ENCODE measurements at regions not wholly inside any gene's neighbourhood (a gene's known extent, or its start where the extent isn't known, plus 50 kb on each side); places are given as distances from the start of the nearest gene placed in this dataset.

DNA sequence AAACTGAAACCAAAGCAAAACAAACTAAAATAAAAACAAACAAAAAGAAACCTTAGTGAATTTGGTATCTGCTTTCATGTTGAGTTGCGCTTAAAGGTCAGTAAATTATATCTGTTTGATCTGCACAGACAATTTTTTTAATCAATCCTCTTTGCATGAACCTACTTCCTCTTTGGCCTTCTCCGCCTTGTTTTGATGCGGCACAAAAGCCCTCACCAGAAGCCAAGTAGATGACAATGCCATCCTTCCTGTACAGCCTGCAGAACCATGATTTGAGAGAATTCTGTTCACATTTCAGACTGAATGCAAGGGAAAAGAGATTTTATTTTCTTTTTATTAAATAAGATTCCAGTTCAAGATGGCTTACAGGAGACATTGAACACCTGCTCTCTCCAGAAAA lies 473.6 kb upstream of the FTMT start:
- Histone ChIP-seq H3K27me3 (ENCODE audit: control insufficient read depth in 3 of 3, insufficient read depth in 3 of 3, low read length in 3 of 3) (no peaks in the 10 kb centered on the region), H3K4me3 (ENCODE audit: low read depth in 1 of 3, low read length in 3 of 3) (no peak overlapping the region), H3K4me1 (ENCODE audit: control insufficient read depth in 3 of 3, insufficient read depth in 2 of 3, low read depth in 1 of 3, low read length in 2 of 3) (no peaks in the 10 kb centered on the region), H3K36me3 (ENCODE audit: control insufficient read depth in 3 of 3, insufficient read depth in 2 of 3, low read depth in 1 of 3, low read length in 3 of 3) (no peaks in the 10 kb centered on the region), H3K9me3 (ENCODE audit: control insufficient read depth in 2 of 2, insufficient read depth in 1 of 2, low read depth in 1 of 2, low read length in 1 of 2) (no peaks in the 10 kb centered on the region), H3K27ac (ENCODE audit: low read depth in 1 of 3, low read length in 2 of 3) (no peak overlapping the region)
- DNase-seq (no peak), FAIRE-seq (no peak)
- 74 to 80% (median 77%) methylated on average over 3 of the region's 3 CpGs for WGBS, 3 donors

DNA sequence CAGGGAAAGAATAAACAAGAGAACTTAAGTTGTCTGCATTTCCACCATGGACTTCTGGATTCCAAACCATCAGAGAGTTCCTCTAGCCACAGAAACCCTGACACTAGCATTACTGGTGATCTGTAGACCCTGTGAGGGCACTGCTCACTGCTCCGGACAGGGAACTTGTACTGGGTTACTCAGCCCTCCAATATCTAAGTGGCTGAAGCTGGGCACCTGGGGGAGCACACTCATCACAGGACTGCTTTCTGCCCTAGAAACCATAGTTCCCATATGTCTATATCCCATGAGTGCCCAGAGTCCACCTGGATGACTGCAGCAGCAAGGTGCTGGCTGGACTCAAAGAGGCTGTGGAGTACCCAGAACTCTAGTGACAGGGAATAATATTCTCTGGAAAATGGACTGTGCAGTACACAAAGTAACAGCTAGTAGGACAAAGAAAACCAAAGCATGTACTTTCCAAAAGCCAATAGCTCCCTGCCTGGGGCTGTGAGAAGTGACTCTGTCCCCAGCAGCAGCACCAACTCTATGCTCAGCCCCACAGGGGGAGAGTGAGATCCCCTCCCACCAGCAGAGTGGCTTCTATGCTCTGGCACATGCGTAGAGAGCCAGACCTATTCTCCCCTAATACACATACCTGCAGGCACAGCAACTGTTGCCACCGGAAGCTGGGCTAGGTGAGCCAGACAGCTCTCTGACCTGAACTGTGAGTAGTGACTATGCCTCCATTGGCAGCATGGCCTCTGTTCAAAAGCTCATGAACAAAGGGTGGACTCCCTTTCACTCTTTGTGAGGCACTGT lies 472.9 kb upstream of the FTMT start:
- Histone ChIP-seq H3K4me3 (ENCODE audit: low read depth in 1 of 3, low read length in 3 of 3) (no peak overlapping the region), H3K4me1 (ENCODE audit: control insufficient read depth in 3 of 3, insufficient read depth in 2 of 3, low read depth in 1 of 3, low read length in 2 of 3) (no peaks in the 10 kb centered on the region), H3K27ac (ENCODE audit: low read depth in 1 of 3, low read length in 2 of 3) (no peak overlapping the region), H3K27me3 (ENCODE audit: control insufficient read depth in 3 of 3, insufficient read depth in 3 of 3, low read length in 3 of 3) (no peaks in the 10 kb centered on the region), H3K36me3 (ENCODE audit: control insufficient read depth in 3 of 3, insufficient read depth in 2 of 3, low read depth in 1 of 3, low read length in 3 of 3) (no peaks in the 10 kb centered on the region), H3K9me3 (ENCODE audit: control insufficient read depth in 2 of 2, insufficient read depth in 1 of 2, low read depth in 1 of 2, low read length in 1 of 2) (no peaks in the 10 kb centered on the region)
- WGBS, 3 donors, result 81 to 86% (median 82%) methylated on average over 3 of the region's 3 CpGs
- FAIRE-seq (no peak), DNase-seq (no peak)

DNA sequence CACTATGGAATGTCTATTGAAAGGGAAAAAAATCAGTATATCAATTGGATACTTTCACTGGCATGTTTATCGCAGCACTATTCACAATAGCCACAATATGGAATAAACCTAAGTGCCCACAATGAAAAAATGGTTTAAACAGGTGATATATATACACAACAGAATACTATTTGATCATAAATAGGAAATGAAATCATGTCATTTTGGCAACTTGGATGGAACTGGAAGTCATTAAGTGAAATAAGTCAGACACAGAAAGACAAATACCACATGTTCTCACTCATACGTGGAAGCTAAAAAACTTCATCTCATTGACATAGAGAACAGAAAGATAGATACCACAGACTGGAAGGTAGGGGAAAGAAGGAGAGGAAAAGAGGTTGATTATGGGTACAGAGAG lies 471.6 kb upstream of the FTMT start:
- H3K36me3 ChIP-seq (ENCODE audit: control insufficient read depth in 3 of 3, insufficient read depth in 2 of 3, low read depth in 1 of 3, low read length in 3 of 3), result no peaks in the 10 kb centered on the region
- H3K9me3 ChIP-seq (ENCODE audit: control insufficient read depth in 2 of 2, insufficient read depth in 1 of 2, low read depth in 1 of 2, low read length in 1 of 2), result no peaks in the 10 kb centered on the region
- no peak for DNase-seq
- H3K4me3 ChIP-seq (ENCODE audit: low read depth in 1 of 3, low read length in 3 of 3), result no peak overlapping the region
- H3K27me3 ChIP-seq (ENCODE audit: control insufficient read depth in 3 of 3, insufficient read depth in 3 of 3, low read length in 3 of 3), result no peaks in the 10 kb centered on the region
- no peak overlapping the region for H3K27ac ChIP-seq (ENCODE audit: low read depth in 1 of 3, low read length in 2 of 3)
- no peak for FAIRE-seq
- no peaks in the 10 kb centered on the region for H3K4me1 ChIP-seq (ENCODE audit: control insufficient read depth in 3 of 3, insufficient read depth in 2 of 3, low read depth in 1 of 3, low read length in 2 of 3)
- 76 to 88% (median 85%) methylated on average over 2 of the region's 2 CpGs for WGBS, 3 donors

DNA sequence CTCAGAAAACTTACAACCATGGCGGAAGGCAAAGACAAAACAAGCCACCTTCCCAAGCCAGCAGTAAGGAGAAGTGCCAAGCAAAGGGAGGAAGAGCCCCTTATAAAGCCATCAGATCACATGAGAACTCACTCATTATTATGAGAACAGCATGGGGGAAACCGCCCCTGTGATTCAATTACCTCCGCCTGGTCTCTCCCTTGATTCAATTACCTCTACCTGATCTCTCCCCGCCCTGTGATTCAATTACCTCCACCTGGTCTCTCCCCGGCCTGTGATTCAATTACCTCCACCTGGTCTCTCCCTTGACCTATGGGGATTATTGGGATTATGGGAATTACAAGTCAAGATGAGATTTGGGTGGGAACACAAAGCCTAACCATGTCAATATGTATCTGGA lies 467.3 kb upstream of the FTMT start:
- H3K36me3 ChIP-seq (ENCODE audit: control insufficient read depth in 3 of 3, insufficient read depth in 2 of 3, low read depth in 1 of 3, low read length in 3 of 3), result no peaks in the 10 kb centered on the region
- no peak overlapping the region for H3K27ac ChIP-seq (ENCODE audit: low read depth in 1 of 3, low read length in 2 of 3)
- H3K4me1 ChIP-seq (ENCODE audit: control insufficient read depth in 3 of 3, insufficient read depth in 2 of 3, low read depth in 1 of 3, low read length in 2 of 3), result no peaks in the 10 kb centered on the region
- H3K27me3 ChIP-seq (ENCODE audit: control insufficient read depth in 3 of 3, insufficient read depth in 3 of 3, low read length in 3 of 3), result no peaks in the 10 kb centered on the region
- DNase-seq, result no peak
- no peak overlapping the region for H3K4me3 ChIP-seq (ENCODE audit: low read depth in 1 of 3, low read length in 3 of 3)
- WGBS, 3 donors, result 60 to 80% (median 65%) methylated on average over 5 of the region's 5 CpGs
- no peaks in the 10 kb centered on the region for H3K9me3 ChIP-seq (ENCODE audit: control insufficient read depth in 2 of 2, insufficient read depth in 1 of 2, low read depth in 1 of 2, low read length in 1 of 2)
- no peak for FAIRE-seq

DNA sequence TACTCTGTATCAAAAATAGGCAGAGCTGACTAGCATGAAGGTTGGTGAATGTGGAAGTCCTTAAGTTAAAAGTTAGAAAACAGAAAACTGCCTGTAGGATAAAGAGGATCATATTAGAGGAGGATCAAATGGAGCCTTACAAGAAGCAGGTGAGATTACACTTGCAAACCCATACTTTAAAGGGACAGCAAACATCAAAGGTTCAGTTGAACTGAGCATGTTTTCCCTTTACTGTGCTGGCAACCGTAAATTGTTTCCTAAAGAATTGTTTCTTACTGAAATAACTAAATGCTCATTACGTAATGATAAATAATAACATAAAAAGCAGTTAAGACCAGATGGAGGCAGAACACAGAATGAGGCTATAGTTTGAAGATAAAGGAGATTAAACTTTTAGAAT lies 465.3 kb upstream of the FTMT start:
- WGBS, 3 donors, result 30 to 55% (median 42%) methylated on average over 2 of the region's 2 CpGs
- no peak overlapping the region for H3K4me3 ChIP-seq (ENCODE audit: low read depth in 1 of 3, low read length in 3 of 3)

DNA sequence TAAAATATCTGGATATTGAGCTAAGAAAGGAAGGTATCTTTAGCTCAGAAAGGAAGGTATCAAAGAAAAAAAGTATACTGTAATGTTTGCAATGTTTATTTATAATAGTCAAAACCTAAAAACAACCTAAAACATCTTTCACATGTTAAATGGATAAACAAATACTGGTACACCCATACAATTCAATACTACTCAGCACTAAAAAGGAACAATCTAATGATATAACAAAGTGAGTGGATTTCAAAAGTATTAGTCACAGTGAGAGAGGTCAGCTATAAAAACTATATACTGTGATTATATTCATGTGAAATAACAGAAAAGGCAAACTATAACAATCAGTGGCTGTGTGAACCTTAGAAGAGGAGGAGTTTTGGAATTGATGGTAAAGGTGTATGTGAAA lies 455.0 kb upstream of the FTMT start:
- Histone ChIP-seq H3K27ac (ENCODE audit: low read depth in 1 of 3, low read length in 2 of 3) (no peak overlapping the region), H3K4me3 (ENCODE audit: low read depth in 1 of 3, low read length in 3 of 3) (no peak overlapping the region), H3K9me3 (ENCODE audit: control insufficient read depth in 2 of 2, insufficient read depth in 1 of 2, low read depth in 1 of 2, low read length in 1 of 2) (no peaks in the 10 kb centered on the region), H3K36me3 (ENCODE audit: control insufficient read depth in 3 of 3, insufficient read depth in 2 of 3, low read depth in 1 of 3, low read length in 3 of 3) (no peaks in the 10 kb centered on the region), H3K27me3 (ENCODE audit: control insufficient read depth in 3 of 3, insufficient read depth in 3 of 3, low read length in 3 of 3) (no peaks in the 10 kb centered on the region), H3K4me1 (ENCODE audit: control insufficient read depth in 3 of 3, insufficient read depth in 2 of 3, low read depth in 1 of 3, low read length in 2 of 3) (no peaks in the 10 kb centered on the region)
- no peak for DNase-seq
- no peak for FAIRE-seq

More for the DNA sequence above, 465.3 kb upstream of the FTMT start:
- FAIRE-seq (no peak), DNase-seq (no peak)
- Histone ChIP-seq H3K4me1 (ENCODE audit: control insufficient read depth in 3 of 3, insufficient read depth in 2 of 3, low read depth in 1 of 3, low read length in 2 of 3) (no peaks in the 10 kb centered on the region), H3K36me3 (ENCODE audit: control insufficient read depth in 3 of 3, insufficient read depth in 2 of 3, low read depth in 1 of 3, low read length in 3 of 3) (no peaks in the 10 kb centered on the region), H3K9me3 (ENCODE audit: control insufficient read depth in 2 of 2, insufficient read depth in 1 of 2, low read depth in 1 of 2, low read length in 1 of 2) (no peaks in the 10 kb centered on the region), H3K27me3 (ENCODE audit: control insufficient read depth in 3 of 3, insufficient read depth in 3 of 3, low read length in 3 of 3) (no peaks in the 10 kb centered on the region), H3K27ac (ENCODE audit: low read depth in 1 of 3, low read length in 2 of 3) (no peak overlapping the region)

DNA sequence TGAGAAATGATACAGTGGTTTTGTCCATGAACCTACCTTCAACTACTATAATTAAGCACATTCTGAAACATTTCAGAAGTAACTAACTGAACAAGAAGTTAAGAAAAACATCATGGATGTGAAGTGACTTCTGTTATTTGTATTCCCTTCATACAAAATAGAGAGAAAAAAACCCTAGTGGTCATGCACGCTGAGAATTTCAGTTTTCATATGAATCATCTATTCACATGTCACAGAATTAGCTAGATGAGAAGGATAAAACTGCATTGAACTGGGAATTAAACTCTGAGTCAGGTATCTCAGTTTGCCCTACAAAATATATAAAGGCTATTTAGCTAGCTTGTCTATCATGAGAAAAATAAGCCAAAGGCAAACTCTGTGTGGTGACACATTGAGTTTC lies 451.8 kb upstream of the FTMT start:
- no peaks in the 10 kb centered on the region for H3K9me3 ChIP-seq (ENCODE audit: control insufficient read depth in 2 of 2, insufficient read depth in 1 of 2, low read depth in 1 of 2, low read length in 1 of 2)
- DNase-seq (no peak), FAIRE-seq (no peak)
- H3K4me1 ChIP-seq (ENCODE audit: control insufficient read depth in 3 of 3, insufficient read depth in 2 of 3, low read depth in 1 of 3, low read length in 2 of 3), result no peaks in the 10 kb centered on the region
- no peaks in the 10 kb centered on the region for H3K36me3 ChIP-seq (ENCODE audit: control insufficient read depth in 3 of 3, insufficient read depth in 2 of 3, low read depth in 1 of 3, low read length in 3 of 3)
- no peak overlapping the region for H3K4me3 ChIP-seq (ENCODE audit: low read depth in 1 of 3, low read length in 3 of 3)
- H3K27ac ChIP-seq (ENCODE audit: low read depth in 1 of 3, low read length in 2 of 3), result no peak overlapping the region
- WGBS, 3 donors, result 57 to 75% (median 67%) methylated on average over 1 of the region's 1 CpG
- H3K27me3 ChIP-seq (ENCODE audit: control insufficient read depth in 3 of 3, insufficient read depth in 3 of 3, low read length in 3 of 3), result no peaks in the 10 kb centered on the region

DNA sequence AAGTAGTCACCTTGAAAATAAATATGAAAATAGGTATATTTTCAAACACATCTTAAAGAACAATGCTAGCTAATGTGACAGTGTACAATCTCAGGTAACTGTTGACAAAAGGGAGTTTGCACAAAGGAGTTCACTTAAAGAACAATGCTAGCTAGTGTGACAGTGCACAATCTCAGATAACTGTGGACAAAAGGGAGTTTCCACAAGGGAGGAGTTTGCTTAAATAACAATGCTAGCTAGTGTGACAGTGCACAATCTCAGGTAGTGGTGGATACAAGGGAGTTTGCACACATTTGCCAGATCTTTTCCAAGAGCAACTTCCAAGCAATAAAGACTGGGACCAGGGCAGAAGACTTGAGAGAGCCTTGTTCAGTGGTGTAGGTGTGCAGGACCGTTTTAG lies 442.9 kb upstream of the FTMT start:
- no peak for DNase-seq
- H3K4me1 ChIP-seq (ENCODE audit: control insufficient read depth in 3 of 3, insufficient read depth in 2 of 3, low read depth in 1 of 3, low read length in 2 of 3), result no peaks in the 10 kb centered on the region
- H3K36me3 ChIP-seq (ENCODE audit: control insufficient read depth in 3 of 3, insufficient read depth in 2 of 3, low read depth in 1 of 3, low read length in 3 of 3), result no peaks in the 10 kb centered on the region
- no peaks in the 10 kb centered on the region for H3K27me3 ChIP-seq (ENCODE audit: control insufficient read depth in 3 of 3, insufficient read depth in 3 of 3, low read length in 3 of 3)
- H3K4me3 ChIP-seq (ENCODE audit: low read depth in 1 of 3, low read length in 3 of 3), result no peak overlapping the region
- no peak for FAIRE-seq
- H3K27ac ChIP-seq (ENCODE audit: low read depth in 1 of 3, low read length in 2 of 3), result no peak overlapping the region
- 50 to 76% (median 54%) methylated on average over 1 of the region's 1 CpG for WGBS, 3 donors
- H3K9me3 ChIP-seq (ENCODE audit: control insufficient read depth in 2 of 2, insufficient read depth in 1 of 2, low read depth in 1 of 2, low read length in 1 of 2), result no peaks in the 10 kb centered on the region

DNA sequence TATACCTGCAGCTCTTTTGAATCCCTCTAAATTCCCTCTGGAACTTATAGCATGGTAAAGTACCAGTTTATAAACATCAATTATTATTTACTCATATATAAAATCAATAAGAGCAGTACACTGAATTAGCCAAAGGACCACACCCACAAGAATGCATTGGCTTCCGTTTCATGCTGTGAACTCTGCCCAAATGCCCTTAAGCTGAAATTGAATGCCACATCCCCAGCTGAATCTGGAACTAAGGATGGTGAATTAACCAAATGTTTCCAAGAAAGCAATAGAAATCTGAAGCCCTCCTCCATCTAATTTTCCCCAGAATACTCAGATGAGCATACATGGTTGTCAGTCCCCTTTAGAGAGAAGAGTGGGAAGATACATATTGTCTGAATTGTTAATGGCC lies 436.4 kb upstream of the FTMT start:
- no peaks in the 10 kb centered on the region for H3K27me3 ChIP-seq (ENCODE audit: control insufficient read depth in 3 of 3, insufficient read depth in 3 of 3, low read length in 3 of 3)
- H3K9me3 ChIP-seq (ENCODE audit: control insufficient read depth in 2 of 2, insufficient read depth in 1 of 2, low read depth in 1 of 2, low read length in 1 of 2), result no peaks in the 10 kb centered on the region
- WGBS, 3 donors, result 11 to 53% (median 28%) methylated on average over 1 of the region's 1 CpG
- DNase-seq (no peak), FAIRE-seq (no peak)
- H3K27ac ChIP-seq (ENCODE audit: low read depth in 1 of 3, low read length in 2 of 3), result no peak overlapping the region
- H3K4me3 ChIP-seq (ENCODE audit: low read depth in 1 of 3, low read length in 3 of 3), result no peak overlapping the region
- H3K36me3 ChIP-seq (ENCODE audit: control insufficient read depth in 3 of 3, insufficient read depth in 2 of 3, low read depth in 1 of 3, low read length in 3 of 3), result no peaks in the 10 kb centered on the region
- H3K4me1 ChIP-seq (ENCODE audit: control insufficient read depth in 3 of 3, insufficient read depth in 2 of 3, low read depth in 1 of 3, low read length in 2 of 3), result no peaks in the 10 kb centered on the region
